GM19438 (cell line): ENCODE measurements at regions not wholly inside any gene's neighbourhood (a gene's known extent, or its start where the extent isn't known, plus 50 kb on each side); places are given as distances from the start of the nearest gene placed in this dataset.
A peak's percentile ranks its signal among the peaks of the same experiment; 100 is the strongest.
"Not testable (repeated sequence)": the region's sequence is repeated elsewhere in the genome, so short reads cannot be mapped to it uniquely, and the experiment has no call there.

Experiments used
- ATAC-seq: cut with Tn5 transposase; IDR thresholded peaks from one replicate; pipeline ENCODE4 v1.9.1; 2021; ENCODE audit warnings: low read depth; ENCODE audit not compliant: unreplicated experiment

DNA sequence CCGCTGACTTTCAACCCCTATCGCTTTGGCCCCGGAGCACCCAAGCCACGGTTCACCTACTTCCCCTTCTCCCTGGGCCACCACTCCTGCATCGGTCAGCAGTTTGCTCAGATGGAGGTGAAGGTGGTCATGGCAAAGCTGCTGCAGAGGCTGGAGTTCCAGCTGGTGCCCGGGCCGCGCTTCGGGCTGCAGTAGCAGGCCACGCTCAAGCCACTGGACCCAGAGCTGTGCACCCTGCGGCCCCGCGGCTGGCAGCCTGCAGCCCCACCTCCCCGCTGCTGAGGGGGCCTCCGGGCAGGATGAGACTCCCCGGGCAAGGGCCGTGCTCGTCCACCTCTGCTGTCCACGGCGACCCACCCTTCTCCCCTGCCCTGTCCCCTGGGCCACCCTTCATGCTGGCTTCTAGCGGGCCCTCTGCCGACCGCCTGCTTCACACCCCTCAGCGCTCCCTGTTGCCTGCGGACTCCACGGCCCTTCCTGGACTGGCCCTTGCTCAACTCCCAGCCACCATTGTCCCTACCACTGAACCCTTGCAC, 92.2 kb upstream of the TRABD2B start:
- no peak for ATAC-seq

GRCh38 chr1:48084826-48085225, 87.6 kb upstream of the TRABD2B start:
- no peak for ATAC-seq

GRCh38 chr1:48082271-48082962, 85.2 kb upstream of the TRABD2B start:
- ATAC-seq = no peak

GRCh38 chr1:48080331-48081255, 83.4 kb upstream of the TRABD2B start:
- ATAC-seq = no peak

DNA sequence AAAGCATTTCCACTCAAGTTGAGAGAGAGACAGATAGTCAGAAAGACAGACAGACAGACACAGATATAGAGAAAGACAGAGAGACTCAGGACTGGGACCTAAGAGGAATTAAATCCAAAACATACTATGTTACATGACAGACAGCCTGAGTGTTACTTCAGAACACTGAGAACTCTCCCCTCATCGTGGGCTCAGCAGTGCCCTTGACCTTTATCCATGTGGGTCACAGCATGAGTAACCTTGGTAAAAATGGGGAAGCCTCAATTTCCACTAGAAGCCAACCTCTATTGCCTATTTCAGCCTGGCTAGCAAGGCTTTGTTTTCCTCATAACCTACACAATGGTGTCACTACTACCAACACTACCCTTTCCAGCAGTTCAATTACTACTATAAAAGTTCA, 81.9 kb upstream of the TRABD2B start:
- ATAC-seq = no peak

GRCh38 chr1:48077795-48078222, 80.6 kb upstream of the TRABD2B start:
- ATAC-seq = no peak

DNA sequence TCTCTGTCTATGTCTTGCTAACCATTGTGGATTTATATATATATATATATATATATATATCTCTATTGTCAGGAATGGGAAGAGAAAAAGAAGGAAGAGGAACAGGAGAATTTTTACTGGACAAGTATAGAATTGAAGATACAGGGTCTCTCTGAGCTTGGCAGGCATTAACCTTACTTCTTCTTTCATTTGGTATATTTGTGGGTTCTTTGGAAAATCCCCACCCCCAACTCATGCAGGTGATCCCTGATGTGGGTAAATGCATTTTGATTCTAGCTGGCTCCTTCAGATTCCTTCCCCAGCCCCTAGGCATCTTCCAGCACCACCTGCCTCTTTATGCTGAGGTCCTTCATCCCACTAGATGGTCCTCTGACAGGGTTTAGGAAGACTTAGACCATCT, 78.8 kb upstream of the TRABD2B start:
- no peak for ATAC-seq

GRCh38 chr1:48073798-48074530, 76.8 kb upstream of the TRABD2B start:
- no peak for ATAC-seq

DNA sequence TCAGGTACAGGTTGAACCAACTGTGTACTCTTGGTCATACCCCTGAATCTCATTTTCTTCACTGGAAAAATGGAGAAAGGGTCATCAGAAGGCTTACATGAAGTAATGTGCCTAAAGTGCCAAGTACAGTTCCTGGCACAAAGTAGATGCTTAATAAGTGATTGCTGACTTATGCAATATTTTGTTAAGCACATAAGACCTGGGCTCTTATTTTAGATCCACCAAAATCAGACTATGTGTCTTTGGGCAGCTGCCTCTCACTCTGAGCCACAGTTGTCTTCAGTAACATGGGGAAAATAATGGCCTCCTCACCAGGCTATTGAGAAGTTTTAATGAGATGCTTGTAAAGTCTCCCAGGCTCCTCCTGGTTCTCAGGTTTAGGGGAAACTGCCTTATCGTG, 74.3 kb upstream of the TRABD2B start:
- no peak for ATAC-seq

DNA sequence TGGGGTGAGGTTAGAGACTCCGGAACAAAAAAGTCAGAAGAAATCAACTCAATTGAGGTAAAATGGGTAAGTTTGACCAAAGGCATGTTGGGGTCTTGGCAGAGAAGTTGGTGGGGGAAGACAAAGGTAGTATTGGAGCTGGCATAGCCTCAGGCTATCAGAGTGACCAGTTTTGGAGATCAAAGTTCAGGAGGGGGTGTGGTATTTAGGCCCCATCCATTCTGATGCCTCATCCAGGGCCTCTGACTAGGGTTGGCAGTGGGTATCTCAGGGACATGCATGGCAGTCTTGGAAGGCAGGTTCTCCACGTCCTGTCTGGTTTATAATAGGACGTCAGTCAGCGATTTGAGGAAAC, 73.2 kb upstream of the TRABD2B start:
- ATAC-seq = no peak

DNA sequence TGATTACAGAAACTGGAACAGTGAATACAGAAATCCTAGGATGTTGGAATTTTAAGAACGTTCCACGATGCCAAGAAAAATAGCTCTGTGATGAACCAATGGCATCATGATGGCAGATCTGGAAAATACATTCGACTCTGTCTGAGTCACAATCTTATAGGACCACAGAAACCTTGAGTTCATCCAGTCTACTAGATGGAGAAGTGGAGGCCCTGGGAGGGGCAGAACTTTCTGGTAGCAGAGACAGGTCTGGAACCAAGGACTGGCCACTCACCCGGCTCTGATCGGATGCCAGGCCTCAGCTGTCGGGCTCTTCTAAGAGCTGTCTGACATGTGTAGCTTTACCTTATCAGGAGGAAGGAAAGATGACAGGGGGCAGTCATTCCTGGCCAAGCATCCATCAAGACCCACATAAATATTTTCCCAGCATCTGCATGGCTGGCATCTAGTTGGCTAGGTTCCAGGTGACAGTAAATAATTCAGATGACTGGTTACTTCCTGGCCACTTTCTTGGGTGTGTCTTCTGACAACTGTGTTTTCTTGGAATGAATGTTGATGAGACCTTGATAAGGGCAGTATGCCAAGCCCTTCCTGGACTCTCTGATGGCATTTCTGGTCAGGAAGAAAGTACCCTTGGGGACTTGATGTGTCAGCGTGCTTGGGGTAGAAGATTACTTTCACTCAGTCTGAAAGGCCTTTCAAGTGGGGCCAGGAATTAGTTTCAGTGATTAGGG, 72.6 kb upstream of the TRABD2B start:
- no peak for ATAC-seq

DNA sequence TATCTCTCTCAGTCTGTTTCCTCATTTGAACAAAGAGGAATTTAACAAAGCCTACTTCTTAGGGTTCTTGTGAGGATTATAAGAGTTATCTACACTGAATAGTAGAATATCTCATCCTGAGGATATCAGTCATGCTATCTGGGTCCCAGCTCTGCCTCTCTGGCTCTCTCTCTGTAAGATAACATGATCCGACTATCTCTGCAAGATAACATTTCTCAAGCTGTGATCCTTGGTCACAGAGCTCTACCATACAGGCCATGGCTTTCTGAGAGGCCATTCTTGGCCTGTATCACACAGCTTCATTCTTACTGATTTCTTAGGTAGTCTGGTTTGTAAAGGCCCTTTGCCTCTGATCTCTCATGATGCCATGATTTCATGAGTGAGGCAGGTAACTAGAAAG, 71.0 kb upstream of the TRABD2B start:
- no peak for ATAC-seq

GRCh38 chr1:48066936-48067335, 69.8 kb upstream of the TRABD2B start:
- no peak for ATAC-seq

- ATAC-seq = not testable (repeated sequence)
These were observed 67.5 kb upstream of the TRABD2B start for GRCh38 chr1:48064693-48065092.

DNA sequence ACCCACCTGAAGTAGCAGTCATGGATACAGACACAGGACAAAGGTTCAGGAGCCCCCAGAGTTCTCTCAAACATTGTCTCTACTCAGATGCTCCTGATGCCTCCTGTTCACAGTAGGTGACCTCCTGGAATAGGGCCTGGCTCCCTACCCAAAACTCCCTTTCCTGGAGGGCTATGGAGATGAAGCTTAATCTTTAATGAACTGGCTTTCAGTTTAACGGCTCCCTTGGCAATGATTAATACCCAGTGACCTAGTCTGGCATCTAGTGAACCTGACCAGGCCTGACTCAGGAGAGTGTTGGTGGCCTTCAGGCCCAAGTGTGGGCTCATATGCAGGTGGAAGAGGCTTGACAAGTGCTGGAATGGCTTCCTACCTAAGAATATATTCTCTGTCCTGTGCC, 65.2 kb upstream of the TRABD2B start:
- ATAC-seq = no peak

- ATAC-seq = peak; percentile 82
These were observed 64.3 kb upstream of the TRABD2B start for GRCh38 chr1:48061162-48062136.

DNA sequence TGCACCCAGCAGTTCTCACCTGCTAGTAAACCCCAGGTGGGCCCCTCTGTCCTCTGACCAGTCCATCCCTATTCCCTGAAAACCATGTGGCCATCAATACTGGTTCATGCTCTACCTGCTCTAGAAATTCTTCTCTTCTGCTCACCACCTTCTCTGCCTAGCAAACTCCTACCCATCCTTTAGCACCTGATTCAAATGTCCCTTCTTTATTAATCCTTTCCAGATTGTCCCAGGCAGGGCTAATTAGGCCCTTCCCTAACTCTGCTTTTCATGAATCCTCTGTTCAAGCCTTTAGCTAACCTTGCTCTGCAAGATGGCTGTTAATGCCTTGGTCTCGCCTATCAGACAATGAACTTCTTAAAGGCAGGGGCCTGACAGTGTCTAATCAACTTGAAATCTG, 62.1 kb upstream of the TRABD2B start:
- ATAC-seq = no peak

- no peak for ATAC-seq
These were observed 61.2 kb upstream of the TRABD2B start for GRCh38 chr1:48058135-48059025.
